H1 (cell line): ENCODE measurements at regions not wholly inside any gene's neighbourhood (a gene's known extent, or its start where the extent isn't known, plus 50 kb on each side); places are given as distances from the start of the nearest gene placed in this dataset.

ENCODE experiments used
- CTCF ChIA-PET: fragments of 300-600 bp; sonication (Branson Sonifier 250); formaldehyde crosslinking; loops from one replicate; lab custom pipeline; 2021; ENCODE audit not compliant: partially characterized antibody; lab: Charles Lee
- POLR2A ChIA-PET: fragments of 300-600 bp; sonication (Branson Sonifier 250); formaldehyde crosslinking; loops from one replicate; lab custom pipeline; 2021; ENCODE audit warnings: inconsistent platforms; ENCODE audit not compliant: partially characterized antibody; lab: Charles Lee
- DNase-seq, 2 experiments: peaks; one replicate each; pipeline versions ENCODE4 v3.0.0 to v3.0.0-alpha.2; 2010 to 2022; ENCODE audit warnings: low spot score in 2 of 2, low read depth in 1 of 2, mixed read lengths in 1 of 2
- FAIRE-seq: peaks from 2 replicates; lab custom pipeline; 2011; peaks lifted over from hg19 to GRCh38; lab: Jason Lieb, UNC
- H2AFZ ChIP-seq: 2 replicates; pipeline ENCODE4 v1.8.1; 2012; ENCODE audit warnings: low read length, inconsistent platforms
- H2AK5ac ChIP-seq: 2 replicates; pipeline ENCODE4 v1.6.1; 2013; ENCODE audit warnings: low read depth, low read length
- H2BK120ac ChIP-seq: replicated peaks from 2 replicates; pipeline ENCODE3; 2013; ENCODE audit warnings: low read depth, low read length, inconsistent platforms
- H2BK12ac ChIP-seq: 2 replicates; pipeline ENCODE4 v1.6.1; 2013; ENCODE audit warnings: low read depth, low read length
- H2BK15ac ChIP-seq: 2 replicates; pipeline ENCODE4 v1.6.1; 2013; ENCODE audit warnings: low read length
- H2BK20ac ChIP-seq: 2 replicates; pipeline ENCODE4 v1.6.1; 2013; ENCODE audit warnings: low read length
- H2BK5ac ChIP-seq: 2 replicates; pipeline ENCODE4 v1.6.1; 2013; ENCODE audit warnings: low read depth, low read length
- H3K14ac ChIP-seq: 2 replicates; pipeline ENCODE4 v1.6.1; 2013; ENCODE audit warnings: inconsistent platforms; ENCODE audit not compliant: insufficient read length
- H3K18ac ChIP-seq: 2 replicates; pipeline ENCODE4 v1.6.1; 2013; ENCODE audit warnings: low read length; ENCODE audit errors: extremely low read depth
- H3K23ac ChIP-seq: 2 replicates; pipeline ENCODE4 v1.6.1; 2013; ENCODE audit warnings: inconsistent platforms; ENCODE audit not compliant: insufficient read length
- H3K23me2 ChIP-seq: 2 replicates; pipeline ENCODE4 v1.6.1; 2013; ENCODE audit warnings: low read depth, low read length
- H3K27ac ChIP-seq: 2 replicates; pipeline ENCODE4 v1.6.1; 2011; ENCODE audit warnings: low read depth, low read length, inconsistent platforms
- H3K27me3 ChIP-seq, 4 experiments: replicated peaks in 1 of 4; 1 replicate in 1 of 4; 2 replicates in 3 of 4; pipeline versions ENCODE4 v1.6.1 to v1.8.1; 2011 to 2013; ENCODE audit warnings: low read length in 3 of 4, mild to moderate bottlenecking in 3 of 4, inconsistent platforms in 2 of 4, mixed read lengths in 2 of 4, moderate library complexity in 1 of 4; ENCODE audit not compliant: control insufficient read depth in 3 of 4, insufficient read depth in 3 of 4; ENCODE audit errors: extremely low read depth in 1 of 4
- H3K36me3 ChIP-seq, 4 experiments: 2 replicates each; pipeline versions ENCODE4 v1.6.1 to v1.8.1; 2011 to 2013; ENCODE audit warnings: mild to moderate bottlenecking in 4 of 4, low read length in 3 of 4, moderate library complexity in 2 of 4, control low read depth in 1 of 4, inconsistent platforms in 1 of 4; ENCODE audit not compliant: insufficient read depth in 4 of 4, control insufficient read depth in 2 of 4
- H3K4ac ChIP-seq: replicated peaks from 2 replicates; pipeline ENCODE3; 2013; ENCODE audit warnings: low read length, low read depth, mixed read lengths, inconsistent platforms; ENCODE audit not compliant: insufficient read length
- H3K4me1 ChIP-seq, 4 experiments: replicated peaks in 1 of 4; 1 replicate in 1 of 4; 2 replicates in 3 of 4; pipeline versions ENCODE4 v1.6.1 to v1.8.1; 2011 to 2013; ENCODE audit warnings: low read length in 3 of 4, inconsistent platforms in 2 of 4, mixed read lengths in 1 of 4; ENCODE audit not compliant: insufficient read depth in 4 of 4, control insufficient read depth in 3 of 4
- H3K4me2 ChIP-seq, 2 experiments: 2 replicates each; pipeline versions ENCODE4 v1.6.1 to v1.8.1; 2011 to 2013; ENCODE audit warnings: low read depth in 2 of 2, low read length in 2 of 2, control low read depth in 1 of 2, inconsistent platforms in 1 of 2, mild to moderate bottlenecking in 1 of 2; ENCODE audit not compliant: insufficient read depth in 1 of 2
- H3K4me3 ChIP-seq, 4 experiments: fragments of 200-600, 300-600 bp in 1 of 4; sonication (generic), shearing (Covaris generic), sonication (Bioruptor Twin) in 1 of 4; 2 replicates each; pipeline versions ENCODE4 v1.5.1 to v1.8.1; 2011 to 2016; ENCODE audit warnings: low read length in 4 of 4, low read depth in 3 of 4, control low read depth in 2 of 4, inconsistent platforms in 2 of 4, mild to moderate bottlenecking in 2 of 4, mixed read lengths in 1 of 4, moderate library complexity in 1 of 4; ENCODE audit not compliant: insufficient read depth in 2 of 4; ENCODE audit errors: extremely low read depth in 1 of 4
- H3K56ac ChIP-seq: replicated peaks from 2 replicates; pipeline ENCODE3; 2013; ENCODE audit warnings: low read depth, mild to moderate bottlenecking, mixed read lengths, low read length, inconsistent platforms; ENCODE audit not compliant: insufficient read length
- H3K79me1 ChIP-seq: 2 replicates; pipeline ENCODE4 v1.6.1; 2013; ENCODE audit warnings: low read depth, low read length, control low read depth
- H3K79me2 ChIP-seq, 2 experiments: 2 replicates each; pipeline versions ENCODE4 v1.6.1 to v1.8.1; 2012 to 2013; ENCODE audit warnings: low read length in 2 of 2, mild to moderate bottlenecking in 2 of 2, inconsistent platforms in 1 of 2; ENCODE audit not compliant: insufficient read depth in 2 of 2, control insufficient read depth in 1 of 2
- H3K9ac ChIP-seq, 4 experiments: replicated peaks in 1 of 4; 1 replicate in 1 of 4; 2 replicates in 3 of 4; pipeline versions ENCODE4 v1.6.1 to v1.8.1; 2011 to 2013; ENCODE audit warnings: low read depth in 3 of 4, low read length in 3 of 4, control low read depth in 2 of 4, mild to moderate bottlenecking in 2 of 4, moderate library complexity in 2 of 4, inconsistent platforms in 1 of 4; ENCODE audit errors: extremely low read depth in 1 of 4
- H3K9me3 ChIP-seq, 2 experiments: 2 replicates each; pipeline versions ENCODE4 v1.6.1 to v1.8.1; 2012 to 2013; ENCODE audit warnings: mild to moderate bottlenecking in 2 of 2, moderate library complexity in 2 of 2, control low read depth in 1 of 2, inconsistent platforms in 1 of 2, low read depth in 1 of 2, low read length in 1 of 2, mixed read lengths in 1 of 2; ENCODE audit not compliant: insufficient read depth in 2 of 2
- H4K20me1 ChIP-seq, 2 experiments: replicated peaks in 1 of 2; 2 replicates each; pipeline versions ENCODE3 to v1.8.1; 2011 to 2013; ENCODE audit warnings: inconsistent platforms in 2 of 2, low read length in 2 of 2, mild to moderate bottlenecking in 1 of 2; ENCODE audit not compliant: insufficient read depth in 2 of 2, control insufficient read depth in 1 of 2
- H4K5ac ChIP-seq: 2 replicates; pipeline ENCODE4 v1.6.1; 2013; ENCODE audit warnings: low read length, low read depth, mixed read lengths, inconsistent platforms; ENCODE audit not compliant: insufficient read length
- H4K8ac ChIP-seq: 2 replicates; pipeline ENCODE4 v1.8.0; 2013; ENCODE audit warnings: mild to moderate bottlenecking, moderate library complexity, low read length, inconsistent platforms; ENCODE audit not compliant: insufficient read depth; ENCODE audit errors: extremely low read depth
- H4K91ac ChIP-seq: replicated peaks from 2 replicates; pipeline ENCODE3; 2013; ENCODE audit warnings: low read length, mixed read lengths, inconsistent platforms; ENCODE audit not compliant: insufficient read length
- ATF2 ChIP-seq: IDR thresholded peaks from 2 replicates; pipeline ENCODE4 v1.6.1; 2012; ENCODE audit warnings: low read length, inconsistent platforms
- BACH1 ChIP-seq: IDR thresholded peaks from 2 replicates; pipeline ENCODE4 v1.6.1; 2012; ENCODE audit warnings: low read length, improper control_type of control experiment
- EP300 ChIP-seq, 2 experiments: IDR thresholded peaks; 1 replicate in 1 of 2; 2 replicates in 1 of 2; pipeline ENCODE4 v1.6.1; 2011 to 2012; ENCODE audit warnings: low read depth in 2 of 2, low read length in 2 of 2, mild to moderate bottlenecking in 2 of 2, borderline replicate concordance in 1 of 2, inconsistent platforms in 1 of 2, moderate library complexity in 1 of 2
- PHF8 ChIP-seq: fragments of 200-600 bp; sonication (generic); conservative IDR thresholded peaks from 2 replicates; pipeline ENCODE4 v1.7.1; 2012; ENCODE audit warnings: low read depth, mild to moderate bottlenecking, inconsistent platforms, low read length, moderate library complexity
- POLR2A ChIP-seq, 2 experiments: IDR thresholded peaks; 1 replicate in 1 of 2; 2 replicates in 1 of 2; pipeline ENCODE4 v1.6.1; 2011; ENCODE audit warnings: low read depth in 2 of 2, low read length in 2 of 2, mild to moderate bottlenecking in 2 of 2; ENCODE audit errors: control extremely low read depth in 1 of 2
- RXRA ChIP-seq: IDR thresholded peaks from 2 replicates; pipeline ENCODE4 v1.6.1; 2011; ENCODE audit warnings: low read depth, mild to moderate bottlenecking, low read length, moderate library complexity; ENCODE audit not compliant: insufficient read depth
- SP2 ChIP-seq: IDR thresholded peaks from 2 replicates; pipeline ENCODE4 v1.6.1; 2012; ENCODE audit warnings: mild to moderate bottlenecking, low read length, inconsistent platforms
- SUZ12 ChIP-seq: fragments of 200-600 bp; sonication (generic); IDR thresholded peaks from 2 replicates; pipeline ENCODE4 v1.6.1; 2012; ENCODE audit warnings: mild to moderate bottlenecking, inconsistent platforms, low read length, moderate library complexity, mixed read lengths
- TBP ChIP-seq: IDR thresholded peaks from 2 replicates; pipeline ENCODE4 v1.6.1; 2011; ENCODE audit warnings: low read depth, low read length, improper control_type of control experiment
- TEAD4 ChIP-seq: IDR thresholded peaks from 2 replicates; pipeline ENCODE4 v1.6.1; 2012; ENCODE audit warnings: low read depth, low read length, inconsistent platforms, mixed read lengths
- WGBS, 2 experiments: shearing (Covaris generic) in 1 of 2; methylation state at CpG; one replicate each; pipeline versions ENCODE4 v1.1.6 to v1.1.7; 2013 to 2015; ENCODE audit warnings: low lambda C conversion rate in 2 of 2, mixed read lengths in 2 of 2, inconsistent platforms in 1 of 2, low coverage in 1 of 2, missing lambda C conversion rate in 1 of 2; ENCODE audit not compliant: insufficient replicate concordance in 2 of 2, insufficient coverage in 1 of 2, insufficient read length in 1 of 2; ENCODE audit errors: extremely low coverage in 1 of 2, missing lambda C conversion rate in 1 of 2; 5-methylcytosine and 5-hydroxymethylcytosine counted together

GRCh38 chr2:129482626-129483025 is 496.8 kb upstream of the RAB6C start:
- Histone ChIP-seq H3K4me1 (peaks cover 0 to 8% (median 1%) of the 10 kb centered on the region in 4 experiments; a peak in 2 of 7 replicates), H3K27me3 (no peaks in the 10 kb centered on the region), H3K36me3 (no peaks in the 10 kb centered on the region)
- TF ChIP-seq TEAD4 (no peak), ATF2 (no peak), SP2 (no peak), EP300 (IDR thresholded peaks at IDR 0.05; ENCODE audit: borderline replicate concordance in 1 of 2, low read depth in 2 of 2, low read length in 2 of 2) (no peak), SUZ12 (no peak), PHF8 (no peak), POLR2A (IDR thresholded peaks at IDR 0.05; ENCODE audit: control extremely low read depth in 1 of 2, low read depth in 2 of 2, low read length in 2 of 2) (no peak), RXRA (no peak), BACH1 (no peak), TBP (no peak)
- TF ChIP-seq, all 59 proteins: peak for 0
- Histone ChIP-seq H3K4me2 (no peak overlapping the region), H2AFZ (no peak overlapping the region), H4K5ac (no peak overlapping the region), H3K4me3 (no peak overlapping the region), H3K56ac (no peak overlapping the region), H4K8ac (no peak overlapping the region), H3K18ac (no peak overlapping the region), H3K9me3 (0 out of 4 replicates have a peak, but pooled peaks cover 0 to 2% of the 10 kb centered on the region in 2 experiments), H4K91ac (no peak overlapping the region), H3K79me1 (no peaks in the 10 kb centered on the region), H3K14ac (no peak overlapping the region), H3K79me2 (no peaks in the 10 kb centered on the region), H3K23me2 (no peaks in the 10 kb centered on the region), H2BK20ac (no peak overlapping the region), H3K23ac (no peak overlapping the region), H2BK12ac (no peak overlapping the region), H4K20me1 (no peaks in the 10 kb centered on the region), H3K4ac (no peak overlapping the region), H2AK5ac (no peak overlapping the region), H3K9ac (no peak overlapping the region), H2BK120ac (no peak overlapping the region), H2BK5ac (no peak overlapping the region), H3K27ac (no peak overlapping the region), H2BK15ac (no peak overlapping the region)
- FAIRE-seq = no peak
- ChIA-PET POLR2A (no interaction called here), CTCF (no interaction called here)
- WGBS, 2 experiments = 94% methylated on average over 6 of the region's 6 CpGs; no CpG with 5 or more reads in 1 of the 2 experiments
- no peak for DNase-seq
